ENCODE measurements at regions not wholly inside any gene's neighbourhood (a gene's known extent, or its start where the extent isn't known, plus 50 kb on each side); places are given as distances from the start of the nearest gene placed in this dataset.

GRCh38 chr4:90025248-90025647, 101.9 kb upstream of the CCSER1 start:
- TF ChIP-seq CTCF (IDR thresholded peaks at IDR 0.05; ENCODE audit: low read depth, low read length) (no peak), POLR2A (IDR thresholded peaks at IDR 0.05; ENCODE audit: extremely low read depth, insufficient read length) (no peak), MYC (IDR thresholded peaks at IDR 0.05; ENCODE audit: low read depth, low read length) (no peak)

Measured in NB4 (cell line).